Stimulated activated CD8-positive, alpha-beta memory T cell treated with anti-CD3 and anti-CD28 coated beads, Interleukin-2, amount 100 ng/mL, for 1 hour (primary cell): ENCODE measurements at regions not wholly inside any gene's neighbourhood (a gene's known extent, or its start where the extent isn't known, plus 50 kb on each side); places are given as distances from the start of the nearest gene placed in this dataset.
"Not testable (repeated sequence)": the region's sequence is repeated elsewhere in the genome, so short reads cannot be mapped to it uniquely, and the experiment has no call there.

Experiments
- DNase-seq, 2 donors: peaks; one replicate each; pipeline ENCODE4 v3.0.0-alpha.2; 2020; ENCODE audit warnings: low read depth in 2 of 2

DNA sequence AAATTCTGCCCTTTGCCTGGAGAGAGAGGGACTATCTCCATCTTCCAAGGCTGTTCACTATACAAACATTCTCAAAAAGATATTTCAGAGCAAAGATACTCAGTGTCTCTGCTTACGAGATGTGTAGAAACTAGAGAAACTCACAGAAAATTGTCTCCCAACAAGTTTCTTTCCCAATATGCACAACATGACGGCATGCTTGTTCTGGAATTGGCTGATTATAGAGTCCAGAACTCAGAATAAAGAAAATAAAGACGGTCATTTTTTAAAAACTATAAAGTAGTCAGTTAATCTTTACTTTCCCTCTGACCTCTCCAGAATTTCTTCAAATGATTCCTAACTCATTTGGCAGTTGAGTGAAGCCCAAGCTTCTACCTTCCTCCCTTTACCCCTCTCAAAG lies 285.5 kb upstream of the KLF3 start:
- no peak for DNase-seq

DNA sequence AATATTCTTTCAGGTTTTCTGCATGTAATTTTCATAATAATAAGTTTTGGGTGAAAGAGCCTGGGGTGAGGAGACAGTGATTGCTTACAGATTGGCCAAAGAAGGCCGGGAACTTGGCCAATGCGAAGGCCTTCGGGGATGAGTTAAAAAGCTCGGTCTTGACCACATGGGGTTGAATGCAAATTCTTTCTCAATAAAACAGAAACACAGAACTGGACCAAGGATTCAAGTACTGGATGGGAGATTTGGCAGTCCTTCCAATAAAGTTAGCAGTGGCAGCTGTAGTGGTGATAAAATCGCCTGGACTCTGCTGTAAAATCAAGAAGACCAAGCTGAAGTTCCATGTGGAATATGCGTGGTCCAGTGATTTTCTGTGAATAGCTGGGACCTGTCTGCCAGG lies 282.2 kb upstream of the KLF3 start:
- no peak for DNase-seq

DNA sequence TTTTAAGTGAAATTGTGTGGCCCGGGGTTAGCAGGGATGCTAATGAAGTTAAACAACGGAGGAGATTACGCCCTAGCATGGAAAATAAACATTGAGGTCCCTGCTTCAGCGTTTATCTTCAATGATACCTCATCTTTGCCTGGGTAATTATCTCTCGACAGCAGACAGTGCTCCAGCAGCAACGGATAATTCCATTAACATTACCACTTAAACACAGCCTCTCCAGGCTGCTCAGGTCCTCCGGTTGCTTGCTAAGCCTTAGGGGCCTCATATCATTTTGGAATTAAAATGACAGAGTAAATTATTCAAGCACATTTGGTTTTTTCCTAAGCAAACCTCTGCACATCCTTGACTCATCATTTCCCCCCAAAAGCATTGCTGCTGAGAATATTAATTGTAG lies 281.5 kb upstream of the KLF3 start:
- no peak for DNase-seq

DNA sequence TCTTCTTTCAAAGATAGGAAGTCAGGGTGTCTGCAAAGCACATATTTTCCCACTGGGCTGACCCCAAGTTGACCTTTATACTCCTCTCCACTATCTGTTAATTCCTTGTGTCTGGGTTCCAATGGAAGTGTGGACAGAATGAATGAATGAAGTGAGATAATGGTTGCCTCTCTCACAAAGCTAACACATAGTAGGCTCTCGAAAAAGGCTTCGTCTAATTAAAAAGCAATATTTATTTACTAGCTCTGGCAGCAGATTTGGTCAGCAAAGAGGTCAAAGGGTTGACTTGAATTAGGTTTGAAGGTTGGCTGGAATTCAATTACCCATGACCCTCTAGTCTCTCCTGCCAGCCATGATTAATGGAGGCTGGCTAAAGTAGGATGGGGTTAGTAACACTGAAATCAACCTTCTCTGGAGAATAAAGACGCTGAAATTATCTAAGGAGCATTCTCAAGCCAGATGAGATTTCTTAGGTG lies 280.3 kb upstream of the KLF3 start:
- DNase-seq: no peak

DNA sequence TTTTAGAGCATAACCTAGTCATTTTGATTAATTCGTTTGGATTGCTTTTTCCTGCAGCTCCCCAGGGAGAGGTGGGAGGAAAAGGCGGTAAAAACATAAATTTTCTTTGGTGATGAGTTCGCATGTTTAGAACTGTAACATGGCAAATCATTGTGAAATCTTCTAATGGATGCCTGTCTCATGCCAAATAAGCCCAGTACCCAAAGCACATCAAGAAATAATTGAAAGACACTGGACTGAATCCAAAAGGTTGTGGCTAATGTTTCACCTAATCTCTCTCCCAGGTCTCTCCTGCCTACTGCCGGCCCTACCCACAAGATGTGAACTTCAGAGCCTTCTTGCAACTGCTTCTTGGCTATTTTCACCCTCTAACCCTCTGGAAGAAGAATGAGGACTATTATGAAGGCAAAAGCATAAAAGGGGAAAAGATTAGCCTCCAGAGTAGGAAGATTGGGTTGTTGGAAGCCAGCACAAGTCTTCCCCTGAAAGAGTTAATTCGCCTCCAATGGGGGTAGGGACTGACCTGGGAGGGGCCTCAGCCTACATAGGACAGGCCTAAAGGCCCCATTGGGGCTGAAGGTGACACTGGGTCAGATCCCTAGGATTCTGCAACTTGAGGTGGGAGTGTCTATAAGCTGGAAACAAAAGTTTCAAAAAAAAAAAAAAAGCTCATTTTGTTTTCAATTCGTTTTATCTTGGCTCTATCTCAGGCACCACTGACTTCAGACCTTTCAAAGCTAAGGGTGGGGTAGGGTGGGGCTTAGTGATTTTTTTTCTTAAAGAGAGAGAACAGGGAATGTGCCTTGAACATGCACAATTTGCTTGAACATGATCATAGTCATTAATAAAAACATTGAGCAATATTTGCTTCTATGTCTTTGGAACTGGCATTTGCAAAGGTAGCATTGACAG lies 278.6 kb upstream of the KLF3 start:
- DNase-seq: no peak

DNA sequence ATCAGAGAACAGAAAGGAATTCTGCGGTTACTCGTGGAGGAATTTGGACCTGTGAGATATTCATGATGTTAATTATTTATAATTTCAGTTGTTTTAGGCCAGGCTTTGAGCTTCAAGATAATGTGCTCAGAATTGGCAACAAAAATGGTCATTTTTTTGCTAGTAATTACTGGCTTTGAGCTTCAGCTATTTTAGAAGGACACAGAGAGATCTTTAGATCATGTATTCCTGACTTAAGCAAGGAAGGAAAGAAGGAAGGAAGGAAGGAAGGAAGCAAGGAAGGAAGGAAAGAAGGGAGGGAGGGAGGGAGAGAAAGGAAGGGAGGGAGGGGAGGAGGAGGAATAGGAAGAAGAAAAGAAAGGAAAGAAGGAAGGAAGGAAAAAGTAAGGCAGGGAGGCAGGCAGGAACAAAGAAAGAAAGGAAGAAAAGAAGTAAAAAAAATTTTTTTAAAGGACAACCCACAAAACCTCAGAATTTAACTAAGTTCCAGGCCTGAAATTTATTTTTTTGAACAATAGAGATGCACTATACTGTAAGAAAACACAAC lies 277.9 kb upstream of the KLF3 start:
- DNase-seq: no peak

DNA sequence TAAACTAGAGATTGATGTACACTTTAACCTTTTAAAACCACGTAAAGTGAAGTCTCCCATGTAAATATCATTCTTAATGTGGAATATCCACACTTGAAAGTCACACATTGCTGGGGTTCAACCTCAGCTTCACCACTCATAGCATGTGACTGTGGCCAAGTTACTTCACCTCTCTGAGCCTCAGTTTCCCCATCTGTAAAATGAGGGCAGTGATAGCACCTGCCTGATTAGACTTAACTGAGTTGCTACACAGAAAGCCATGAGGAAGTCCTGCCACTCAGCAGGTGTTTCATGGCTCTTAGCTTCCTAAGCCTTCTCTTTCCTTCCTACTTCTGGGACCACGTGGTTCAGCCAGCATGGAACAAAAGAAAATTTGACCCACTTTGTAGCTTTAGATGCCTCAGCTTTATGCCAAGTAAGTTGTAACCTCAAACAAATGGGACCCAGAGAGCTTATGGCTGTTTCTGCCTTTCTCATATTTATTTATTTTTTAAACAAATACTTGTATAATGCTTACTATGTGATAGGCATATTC lies 277.3 kb upstream of the KLF3 start:
- no peak for DNase-seq

DNA sequence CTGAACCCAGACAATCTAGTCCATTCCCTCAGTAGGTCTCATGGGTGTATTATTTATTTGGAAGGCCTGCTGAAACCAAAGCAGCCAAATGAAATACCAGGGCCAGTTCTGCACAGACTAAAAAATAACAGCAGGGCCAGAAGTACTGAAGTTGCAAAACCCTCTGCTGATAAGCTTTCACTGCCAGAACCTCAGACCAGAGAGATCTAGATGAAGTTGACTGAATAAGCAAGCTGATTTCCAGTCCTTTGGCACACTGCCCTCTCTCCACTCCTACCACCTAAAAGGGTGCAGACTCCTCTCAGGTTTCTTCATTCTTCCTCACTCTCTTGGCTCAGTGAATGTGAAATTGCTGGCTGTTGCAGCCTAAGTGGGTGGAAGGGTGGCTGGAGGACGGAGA lies 276.7 kb upstream of the KLF3 start:
- no peak for DNase-seq

DNA sequence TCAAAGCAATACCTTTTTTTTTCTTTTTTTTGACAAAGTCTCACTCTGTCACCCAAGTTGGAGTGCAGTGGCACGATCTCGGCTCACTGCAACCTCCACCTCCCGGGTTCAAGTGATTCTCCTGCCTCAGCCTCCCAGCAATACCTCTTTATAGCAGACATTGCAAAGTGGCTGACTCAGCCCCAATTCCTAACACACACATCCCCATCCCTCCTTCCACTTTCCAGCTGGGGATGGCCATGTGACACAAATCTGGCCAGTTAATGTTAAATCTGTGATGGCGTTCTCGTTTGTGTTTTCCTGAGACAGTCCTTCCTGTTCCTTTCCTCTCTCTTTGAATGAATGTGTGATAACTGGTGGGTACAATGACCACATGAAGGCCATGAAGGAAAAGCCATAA lies 276.2 kb upstream of the KLF3 start:
- no peak for DNase-seq

DNA sequence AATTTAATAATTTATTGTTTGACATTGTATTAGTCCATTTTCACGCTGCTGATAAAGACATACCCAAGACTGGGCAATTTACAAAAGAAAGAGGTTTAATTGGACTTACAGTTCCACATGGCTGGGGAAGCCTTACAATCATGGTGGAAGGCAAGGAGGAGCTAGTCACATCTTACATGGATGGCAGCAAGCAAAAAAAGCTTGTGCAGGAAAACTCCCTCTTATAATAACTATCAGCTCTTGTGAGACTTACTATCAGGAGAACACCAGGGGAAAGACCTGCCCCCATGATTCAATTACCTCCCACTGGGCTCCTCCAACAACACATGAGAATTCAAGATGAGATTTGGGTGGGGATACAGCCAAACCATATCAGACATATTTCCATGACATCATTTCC lies 275.1 kb upstream of the KLF3 start:
- DNase-seq: not testable (repeated sequence)

DNA sequence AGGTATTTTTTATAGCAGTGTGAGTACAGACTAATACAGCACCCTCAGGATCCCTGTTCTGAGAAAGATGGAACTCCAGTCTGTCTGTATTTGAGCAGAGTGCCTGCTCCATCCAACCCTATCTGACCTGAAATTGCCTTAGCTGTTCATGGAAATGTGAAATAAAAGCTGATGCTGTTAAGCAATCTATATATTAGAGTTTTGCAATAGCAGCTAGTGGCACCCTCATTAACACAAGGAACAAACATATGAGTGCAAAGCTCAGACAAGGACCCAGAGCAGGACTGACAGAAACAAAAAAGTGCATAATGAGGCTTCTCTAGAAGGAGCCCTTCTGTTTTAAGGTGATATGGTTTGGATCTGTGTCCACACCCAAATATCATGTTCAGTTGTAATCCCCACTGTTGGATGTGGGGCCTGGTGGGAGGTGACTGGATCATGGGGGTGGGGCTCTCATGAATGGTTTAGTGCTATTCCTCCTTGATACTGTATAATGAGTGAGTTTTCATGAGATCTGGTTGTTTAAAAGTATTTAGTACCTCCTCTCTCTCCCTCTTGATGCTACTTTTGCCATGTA lies 272.9 kb upstream of the KLF3 start:
- DNase-seq: no peak

DNA sequence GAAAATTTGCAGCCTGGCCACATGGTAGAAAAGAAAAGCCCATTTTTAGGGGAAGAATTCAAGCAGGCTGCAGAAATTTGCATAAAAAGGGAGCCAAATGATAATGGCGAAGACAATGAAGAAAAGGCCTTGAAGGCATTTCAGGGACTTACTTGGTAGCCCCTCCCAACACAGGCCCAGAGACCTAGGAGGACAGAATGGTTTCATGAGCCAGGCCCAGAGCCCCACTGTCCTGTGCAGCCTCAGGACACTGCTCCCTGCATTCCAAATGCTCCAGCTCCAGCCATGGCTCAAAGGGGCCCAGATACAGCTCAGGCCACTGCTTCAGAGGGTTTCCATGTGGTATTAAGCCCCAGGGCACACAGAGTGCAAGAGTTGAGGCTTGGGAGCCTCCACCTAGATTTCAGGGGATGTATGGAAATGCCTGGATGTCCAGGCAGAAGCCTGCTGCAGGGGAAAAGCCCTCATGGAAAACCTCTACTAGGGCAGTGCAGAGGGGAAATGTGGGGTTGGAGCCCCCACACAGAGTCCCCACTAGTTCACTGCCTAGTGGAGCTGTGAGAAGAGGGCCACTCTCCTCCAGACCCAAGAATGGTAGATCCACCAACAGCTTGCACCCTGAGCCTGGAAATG lies 271.7 kb upstream of the KLF3 start:
- DNase-seq: no peak

DNA sequence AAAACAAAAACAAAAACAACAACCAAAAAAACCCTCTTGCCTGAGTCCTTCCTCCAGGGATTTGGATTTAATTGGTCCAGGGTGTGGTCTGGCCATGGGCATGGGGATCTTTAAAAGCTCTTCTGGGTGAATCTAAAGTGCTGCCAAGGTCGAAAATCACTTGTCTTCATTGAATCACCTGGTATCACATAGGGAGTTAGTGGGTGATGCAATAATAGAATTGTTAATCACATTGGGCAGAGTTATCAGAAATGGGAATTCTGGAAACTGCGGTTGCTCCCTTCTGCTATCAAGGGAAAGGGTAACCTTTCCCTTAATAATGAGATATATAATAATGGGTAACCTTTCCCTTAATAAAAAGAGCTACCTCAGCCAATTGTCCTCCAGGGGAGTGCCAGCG lies 267.9 kb upstream of the KLF3 start:
- no peak for DNase-seq

DNA sequence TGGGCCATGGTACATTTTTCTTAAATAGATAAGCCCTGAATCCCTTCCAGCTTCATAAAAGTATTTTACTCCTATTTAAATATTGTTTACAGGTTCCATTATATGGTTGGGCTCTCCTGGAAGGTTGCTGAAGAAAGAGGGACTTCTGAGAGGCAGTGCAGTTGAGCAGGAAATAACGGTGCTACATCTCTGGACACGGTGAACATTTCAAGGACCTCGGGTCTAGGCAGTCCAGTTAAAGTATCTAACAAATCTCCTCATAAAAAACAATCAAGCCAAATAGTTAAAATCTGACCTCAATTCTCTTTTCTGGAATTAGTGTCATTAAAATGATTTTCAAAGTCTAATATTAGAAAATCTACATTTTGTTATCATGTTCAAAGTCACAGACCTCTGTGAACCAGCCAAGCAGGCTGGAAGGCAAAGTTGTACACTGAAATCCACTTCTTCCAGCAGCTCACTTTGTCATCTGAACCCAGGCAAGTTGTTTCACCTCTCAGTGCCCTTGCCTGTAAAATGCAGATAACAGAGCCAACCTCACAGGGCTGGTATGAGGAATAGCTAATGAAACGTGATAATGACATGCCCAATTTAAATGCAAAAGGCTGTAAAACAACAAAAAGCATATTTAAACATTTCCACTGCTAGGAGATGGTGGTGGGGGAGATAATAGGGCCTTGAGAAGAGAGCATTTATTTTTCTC lies 267.0 kb upstream of the KLF3 start:
- no peak for DNase-seq

DNA sequence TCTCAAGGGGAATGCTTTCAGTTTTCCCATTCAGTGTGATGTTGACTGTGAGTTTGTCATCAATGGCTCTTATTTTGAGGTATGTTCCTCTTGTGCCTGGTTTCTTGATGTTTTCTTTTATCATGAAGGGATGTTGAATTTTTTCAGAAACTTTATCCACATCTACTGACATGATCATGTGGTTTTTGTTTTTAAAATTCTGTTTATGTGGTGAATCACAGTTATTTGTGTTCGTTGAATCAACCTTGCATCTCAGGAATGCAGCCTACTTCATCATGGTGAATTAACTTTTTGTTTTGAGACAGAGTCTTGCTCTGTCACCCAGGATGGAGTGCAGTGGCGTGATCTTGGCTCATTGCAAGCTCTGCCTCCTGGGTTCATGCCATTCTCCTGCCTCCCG lies 263.1 kb upstream of the KLF3 start:
- no peak for DNase-seq

DNA sequence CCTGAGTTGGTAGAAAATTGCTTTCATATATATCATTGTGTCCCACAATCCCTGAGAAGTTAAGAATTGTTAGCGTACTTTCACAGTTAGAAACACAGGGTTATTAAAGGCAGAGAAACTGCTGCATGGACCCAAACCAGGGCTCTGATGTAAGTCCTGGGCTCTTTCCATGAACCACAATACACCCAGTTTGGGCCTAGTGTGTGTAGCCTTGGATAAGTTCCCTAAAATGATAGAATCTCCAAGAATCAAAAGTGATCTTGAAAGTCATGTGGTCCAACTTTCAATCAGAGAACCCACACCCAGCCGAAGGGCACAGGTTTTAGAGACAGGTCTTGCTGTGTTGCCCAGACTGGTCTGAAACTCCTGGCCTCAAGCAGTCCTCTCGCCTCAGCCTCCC lies 257.8 kb upstream of the KLF3 start:
- DNase-seq: no peak

DNA sequence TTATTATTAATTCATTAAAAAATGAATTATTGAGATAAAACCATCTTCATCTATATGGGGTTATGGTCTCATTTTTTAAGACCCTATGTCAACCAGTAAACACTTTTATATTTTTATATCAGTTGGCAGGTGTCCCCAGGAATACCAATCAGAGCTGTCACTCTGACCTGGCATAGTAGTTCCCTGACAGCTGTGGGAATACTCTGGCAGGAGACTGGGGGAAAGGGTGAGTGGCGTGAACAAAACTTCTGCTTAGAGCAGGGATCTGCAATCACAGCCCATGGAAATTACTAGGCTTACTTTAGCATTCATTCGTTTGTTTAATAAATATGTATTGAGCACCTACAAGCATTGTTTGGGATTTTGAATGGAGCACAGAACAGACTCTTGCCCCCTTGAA lies 254.1 kb upstream of the KLF3 start:
- DNase-seq: no peak

DNA sequence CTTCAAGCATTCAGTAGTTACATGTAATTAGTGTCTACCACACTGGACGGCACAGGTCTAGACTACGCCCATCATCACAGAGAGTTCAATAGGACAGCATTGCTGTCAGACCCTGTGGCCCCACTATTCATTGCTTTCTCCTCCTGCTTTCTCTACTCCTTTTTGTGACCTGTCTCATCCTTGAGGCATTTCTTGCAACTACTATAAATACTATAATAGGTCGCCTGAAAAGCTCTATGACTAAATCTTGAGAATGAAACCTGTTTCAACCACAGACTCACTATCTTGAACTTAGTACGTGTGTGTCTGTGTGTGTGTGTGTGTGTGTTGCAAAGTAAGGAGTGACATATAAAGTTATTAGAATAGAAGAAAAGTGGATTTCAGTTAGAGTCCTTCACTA lies 252.9 kb upstream of the KLF3 start:
- DNase-seq: no peak

DNA sequence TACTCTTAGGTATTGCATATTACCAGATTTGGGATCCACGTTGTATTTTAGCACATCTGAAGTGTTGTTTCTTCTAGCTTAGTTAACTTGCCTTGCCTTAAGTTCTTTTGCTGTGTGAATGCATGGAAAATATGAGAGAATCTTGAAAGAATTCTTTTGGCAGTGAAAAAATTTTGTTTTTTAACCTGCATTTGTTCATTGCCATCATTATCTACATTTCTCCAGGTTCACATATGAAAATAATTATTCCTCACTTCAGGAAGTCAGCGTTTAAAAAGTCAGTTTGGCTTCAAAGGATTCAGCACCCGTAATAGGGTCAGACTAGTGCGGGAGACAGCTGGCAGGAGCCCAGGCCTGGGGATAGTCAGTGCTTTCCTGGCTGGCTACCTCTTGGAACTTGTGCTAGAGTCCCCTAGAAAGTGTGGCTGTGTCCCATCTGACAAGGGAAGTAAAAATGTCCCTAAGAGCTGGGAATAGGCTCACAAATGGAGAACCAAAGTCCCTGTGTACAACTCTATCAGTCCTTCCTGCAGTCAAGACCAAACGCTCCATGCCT lies 251.9 kb upstream of the KLF3 start:
- DNase-seq: no peak

DNA sequence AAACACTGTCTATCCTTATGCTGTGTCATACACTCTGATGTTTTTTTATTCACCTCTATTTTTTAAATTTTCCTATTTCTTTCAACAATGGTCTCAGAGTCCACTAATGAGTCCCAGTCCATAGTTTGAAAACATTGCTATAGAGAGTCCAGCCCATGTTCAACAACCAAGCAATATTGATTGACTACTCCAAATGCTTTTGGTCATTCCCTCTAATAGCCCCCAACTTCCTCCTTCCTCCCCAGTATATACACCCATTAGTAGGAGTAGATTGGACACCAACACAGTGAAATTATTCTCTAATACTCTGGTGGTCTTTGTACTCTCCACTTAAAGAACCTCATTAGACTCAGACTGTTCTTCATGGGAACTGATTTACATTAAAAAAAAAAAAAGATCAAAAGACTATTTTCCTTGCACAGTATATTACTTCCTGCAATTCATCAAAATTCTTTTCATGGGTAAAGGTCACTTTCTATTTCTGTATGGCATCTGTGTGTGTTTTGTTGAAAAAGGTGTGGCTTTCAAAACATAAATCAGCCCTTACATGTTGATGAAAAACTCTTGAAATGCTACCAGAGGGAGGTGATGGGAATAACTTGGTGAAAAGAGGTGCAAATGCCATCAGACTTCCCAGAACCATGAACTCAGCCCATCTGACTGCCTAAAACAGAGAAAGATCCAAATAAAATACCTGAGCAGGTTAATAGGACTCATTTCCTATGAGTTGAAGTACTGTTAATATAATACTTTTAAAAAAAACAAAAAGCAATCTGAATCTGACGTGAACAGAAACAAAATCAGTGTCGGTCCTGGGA lies 250.3 kb upstream of the KLF3 start:
- DNase-seq: no peak

DNA sequence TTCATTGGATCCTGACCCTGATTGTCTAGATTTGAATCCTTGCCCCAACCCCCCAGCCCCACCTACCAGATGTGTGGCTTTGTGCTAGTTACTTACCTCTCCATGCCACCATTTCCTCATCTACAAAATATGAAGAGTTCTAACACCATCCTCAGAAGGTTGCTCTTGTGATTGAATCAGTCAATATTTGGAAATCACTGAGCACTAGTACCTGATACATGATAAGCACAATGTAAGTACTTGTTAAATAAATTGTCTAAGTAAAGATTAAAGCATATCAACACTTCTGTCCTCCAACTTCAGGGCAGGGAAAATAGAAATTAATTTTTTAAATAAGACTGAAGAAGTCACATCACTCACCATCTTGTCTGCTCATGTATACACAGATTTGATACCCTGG lies 249.6 kb upstream of the KLF3 start:
- DNase-seq: no peak
